ENCODE measurements at regions not wholly inside any gene's neighbourhood (a gene's known extent, or its start where the extent isn't known, plus 50 kb on each side); places are given as distances from the start of the nearest gene placed in this dataset.

DNA sequence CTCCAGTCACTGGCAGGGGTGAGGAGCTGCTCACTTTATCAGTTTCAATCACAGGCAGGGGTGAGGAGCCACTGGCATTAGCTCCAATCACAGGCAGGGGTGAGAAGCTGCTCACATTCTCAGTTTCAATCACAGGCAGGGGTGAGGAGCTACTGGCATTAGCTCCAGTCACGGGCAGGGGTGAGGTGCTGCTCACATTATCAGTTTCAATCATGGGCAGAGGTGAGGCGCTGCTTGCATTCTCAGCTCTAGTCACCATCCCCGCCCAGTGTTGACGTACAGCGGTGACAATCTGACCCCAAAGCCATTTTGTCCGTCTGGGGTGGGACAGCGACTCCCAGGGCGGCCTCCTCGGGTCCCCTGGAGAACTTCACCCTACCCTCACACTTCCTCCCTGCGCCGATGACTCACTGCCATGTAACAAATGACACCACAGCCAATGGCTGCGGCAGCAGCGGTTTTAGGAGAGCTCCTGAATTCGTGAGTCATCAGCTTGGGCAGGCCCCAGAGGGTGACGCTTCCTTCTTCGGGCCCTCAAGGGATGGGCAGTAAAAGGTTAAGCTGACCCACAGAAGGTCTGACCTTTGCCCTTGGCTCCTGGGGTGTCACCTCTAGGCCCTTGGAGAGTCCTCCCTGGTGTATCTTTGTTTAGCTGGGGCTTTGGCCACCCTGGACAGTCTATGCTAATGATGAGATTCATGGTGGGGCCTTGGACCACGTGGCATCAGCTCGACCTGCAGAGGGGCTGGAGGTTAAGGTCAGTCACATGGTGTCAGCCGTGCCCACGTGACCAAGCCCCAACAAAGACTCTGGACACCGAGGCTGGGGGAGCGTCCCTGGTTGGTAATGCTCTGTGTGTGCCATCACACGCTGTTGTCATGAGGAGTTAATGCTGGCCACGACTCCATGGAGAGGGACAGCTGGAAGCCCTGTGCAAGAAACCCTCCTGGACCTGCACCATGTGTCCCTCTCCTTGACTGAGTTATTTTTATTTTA lies 171.7 kb downstream of the C16orf95 start:
- 64% methylated on average over 24 of the region's 24 CpGs for WGBS
- Histone ChIP-seq H3K9ac (ENCODE audit: low read length) (no peak overlapping the region), H3K4ac (ENCODE audit: low read depth in 1 of 2, low read length in 2 of 2) (no peak overlapping the region), H3K23ac (ENCODE audit: low read length in 2 of 2) (no peak overlapping the region), H3K36me3 (ENCODE audit: control insufficient read depth in 1 of 2, insufficient read depth in 2 of 2, low read depth in 1 of 2, low read length in 2 of 2) (no peaks in the 10 kb centered on the region), H3K79me1 (replicated peaks; ENCODE audit: low read length, poor library complexity, severe bottlenecking) (no peaks in the 10 kb centered on the region), H2BK5ac (ENCODE audit: low read depth, low read length, poor library complexity, severe bottlenecking) (no peak overlapping the region), H2BK120ac (ENCODE audit: low read depth, low read length) (no peak overlapping the region), H2BK12ac (ENCODE audit: low read length in 2 of 2) (peak overlapping the region in 1 of 2 experiments; percentile 3), H2BK15ac (ENCODE audit: low read depth, poor library complexity, severe bottlenecking) (no peak overlapping the region), H3K9me3 (ENCODE audit: control insufficient read depth, low read length) (peaks cover 4% of the 10 kb centered on the region), H2AFZ (ENCODE audit: low read depth, low read length) (no peak overlapping the region), H3K18ac (ENCODE audit: low read depth in 1 of 2, low read length in 2 of 2) (peak overlapping the region in 1 of 2 experiments; percentile 1), H4K91ac (ENCODE audit: low read length) (no peak overlapping the region), H3K4me2 (ENCODE audit: low read length, poor library complexity, severe bottlenecking) (no peak overlapping the region), H2AK5ac (ENCODE audit: low read length, severe bottlenecking) (no peak overlapping the region), H3K4me3 (ENCODE audit: insufficient read depth in 1 of 2, low read depth in 1 of 2, low read length in 2 of 2) (no peak overlapping the region), H3K27ac (ENCODE audit: low read length, poor library complexity, severe bottlenecking) (no peak overlapping the region), H3K14ac (ENCODE audit: low read length in 2 of 2) (no peak overlapping the region), H3K27me3 (ENCODE audit: control insufficient read depth in 1 of 2, insufficient read depth in 1 of 2, low read length in 2 of 2) (peaks cover 0 to 5% of the 10 kb centered on the region in 2 experiments), H3K4me1 (ENCODE audit: control insufficient read depth, insufficient read depth, low read depth, low read length) (peaks cover 25% of the 10 kb centered on the region), H4K8ac (ENCODE audit: low read length) (no peak overlapping the region)
- DNase-seq: peak; percentile 72

DNA sequence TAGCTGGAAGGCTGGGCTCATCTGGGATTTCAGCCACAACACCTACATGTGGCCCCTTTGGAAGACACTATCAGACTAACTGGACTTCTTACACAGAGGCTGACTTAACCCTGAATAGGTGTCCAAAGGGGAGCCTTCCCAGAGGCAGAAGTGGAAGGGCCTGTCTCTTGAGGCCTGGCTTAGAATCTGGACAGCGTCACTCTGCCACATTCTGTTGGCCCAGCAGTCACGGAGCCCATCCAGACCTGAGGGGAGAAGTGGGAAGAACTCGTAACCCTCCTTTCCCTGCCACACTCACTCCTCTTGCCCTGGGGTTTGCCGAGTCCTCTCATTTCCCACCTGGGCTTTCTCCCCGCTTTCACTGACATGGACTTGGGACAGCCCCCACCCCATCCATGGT lies 170.5 kb downstream of the C16orf95 start:
- Histone ChIP-seq H3K14ac (ENCODE audit: low read length in 2 of 2) (no peak overlapping the region), H3K27ac (ENCODE audit: low read length, poor library complexity, severe bottlenecking) (no peak overlapping the region), H3K4me1 (ENCODE audit: control insufficient read depth, insufficient read depth, low read depth, low read length) (peaks cover 27% of the 10 kb centered on the region), H3K18ac (ENCODE audit: low read depth in 1 of 2, low read length in 2 of 2) (no peak overlapping the region), H3K4me3 (ENCODE audit: insufficient read depth in 1 of 2, low read depth in 1 of 2, low read length in 2 of 2) (no peak overlapping the region), H2AK5ac (ENCODE audit: low read length, severe bottlenecking) (peak overlapping the region; percentile 15), H3K4ac (ENCODE audit: low read depth in 1 of 2, low read length in 2 of 2) (no peak overlapping the region), H4K8ac (ENCODE audit: low read length) (no peak overlapping the region), H2BK15ac (ENCODE audit: low read depth, poor library complexity, severe bottlenecking) (no peak overlapping the region), H3K79me1 (replicated peaks; ENCODE audit: low read length, poor library complexity, severe bottlenecking) (no peaks in the 10 kb centered on the region), H3K23ac (ENCODE audit: low read length in 2 of 2) (no peak overlapping the region), H3K9ac (ENCODE audit: low read length) (no peak overlapping the region), H2AFZ (ENCODE audit: low read depth, low read length) (no peak overlapping the region), H3K27me3 (ENCODE audit: control insufficient read depth in 1 of 2, insufficient read depth in 1 of 2, low read length in 2 of 2) (peaks cover 0 to 4% of the 10 kb centered on the region in 2 experiments), H3K4me2 (ENCODE audit: low read length, poor library complexity, severe bottlenecking) (no peak overlapping the region), H3K36me3 (ENCODE audit: control insufficient read depth in 1 of 2, insufficient read depth in 2 of 2, low read depth in 1 of 2, low read length in 2 of 2) (no peaks in the 10 kb centered on the region), H4K91ac (ENCODE audit: low read length) (no peak overlapping the region), H2BK120ac (ENCODE audit: low read depth, low read length) (no peak overlapping the region), H3K9me3 (ENCODE audit: control insufficient read depth, low read length) (peaks cover 4% of the 10 kb centered on the region), H2BK12ac (ENCODE audit: low read length in 2 of 2) (no peak overlapping the region), H2BK5ac (ENCODE audit: low read depth, low read length, poor library complexity, severe bottlenecking) (no peak overlapping the region)
- no peak for DNase-seq
- WGBS: 73% methylated on average over 5 of the region's 5 CpGs

DNA sequence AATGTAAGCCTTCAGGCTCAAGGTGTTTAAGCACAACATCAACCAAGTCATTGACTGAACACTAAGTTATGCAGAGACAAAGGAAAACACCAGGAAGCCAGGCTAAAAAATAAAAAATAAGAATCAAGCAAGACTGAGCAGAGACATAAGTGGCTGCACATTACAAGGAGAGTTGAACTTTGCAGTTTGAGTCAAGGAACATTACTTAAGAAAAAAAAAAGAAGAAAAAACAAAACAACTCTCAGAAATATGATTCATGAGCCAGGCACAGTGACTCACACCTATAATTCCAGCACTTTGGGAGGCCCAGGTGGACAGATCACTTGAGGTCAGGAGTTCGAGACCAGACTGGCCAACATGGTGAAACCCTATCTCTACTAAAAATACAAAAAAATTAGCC lies 168.1 kb downstream of the C16orf95 start:
- Histone ChIP-seq H3K4me2 (ENCODE audit: low read length, poor library complexity, severe bottlenecking) (no peak overlapping the region), H2BK120ac (ENCODE audit: low read depth, low read length) (no peak overlapping the region), H2AFZ (ENCODE audit: low read depth, low read length) (no peak overlapping the region), H2BK5ac (ENCODE audit: low read depth, low read length, poor library complexity, severe bottlenecking) (no peak overlapping the region), H3K23ac (ENCODE audit: low read length in 2 of 2) (no peak overlapping the region), H3K27me3 (ENCODE audit: control insufficient read depth in 1 of 2, insufficient read depth in 1 of 2, low read length in 2 of 2) (peaks cover 0 to 11% of the 10 kb centered on the region in 2 experiments), H3K14ac (ENCODE audit: low read length in 2 of 2) (no peak overlapping the region), H2AK5ac (ENCODE audit: low read length, severe bottlenecking) (no peak overlapping the region), H3K4ac (ENCODE audit: low read depth in 1 of 2, low read length in 2 of 2) (no peak overlapping the region), H3K9me3 (ENCODE audit: control insufficient read depth, low read length) (peaks cover 7% of the 10 kb centered on the region), H4K8ac (ENCODE audit: low read length) (no peak overlapping the region), H3K27ac (ENCODE audit: low read length, poor library complexity, severe bottlenecking) (no peak overlapping the region), H3K4me1 (ENCODE audit: control insufficient read depth, insufficient read depth, low read depth, low read length) (peaks cover 18% of the 10 kb centered on the region), H2BK15ac (ENCODE audit: low read depth, poor library complexity, severe bottlenecking) (no peak overlapping the region), H2BK12ac (ENCODE audit: low read length in 2 of 2) (no peak overlapping the region), H3K79me1 (replicated peaks; ENCODE audit: low read length, poor library complexity, severe bottlenecking) (no peaks in the 10 kb centered on the region), H3K9ac (ENCODE audit: low read length) (no peak overlapping the region), H3K18ac (ENCODE audit: low read depth in 1 of 2, low read length in 2 of 2) (no peak overlapping the region), H3K4me3 (ENCODE audit: insufficient read depth in 1 of 2, low read depth in 1 of 2, low read length in 2 of 2) (no peak overlapping the region), H3K36me3 (ENCODE audit: control insufficient read depth in 1 of 2, insufficient read depth in 2 of 2, low read depth in 1 of 2, low read length in 2 of 2) (no peaks in the 10 kb centered on the region), H4K91ac (ENCODE audit: low read length) (no peak overlapping the region)
- 67% methylated on average over 1 of the region's 1 CpG for WGBS
- DNase-seq: no peak

DNA sequence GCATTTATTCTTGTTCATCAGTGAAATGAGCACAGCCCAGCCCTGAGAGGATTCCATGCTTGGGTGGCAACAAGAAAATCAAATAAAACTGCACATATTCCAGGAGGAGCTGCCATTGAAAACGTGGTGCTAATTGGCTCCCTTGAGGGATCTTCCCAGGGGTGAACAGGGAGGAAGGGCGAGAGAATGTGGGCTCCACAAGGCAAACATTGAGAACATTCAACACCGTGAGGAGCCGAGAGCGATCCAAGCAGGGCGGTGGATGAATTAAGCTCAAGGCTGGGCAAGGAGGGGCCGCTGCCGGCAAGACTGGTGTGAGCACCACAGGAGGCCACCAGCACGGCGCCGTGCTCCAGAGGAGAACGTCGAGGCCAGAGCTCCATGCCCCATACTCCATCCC lies 166.9 kb downstream of the C16orf95 start:
- Histone ChIP-seq H3K27ac (ENCODE audit: low read length, poor library complexity, severe bottlenecking) (no peak overlapping the region), H3K4me3 (ENCODE audit: insufficient read depth in 1 of 2, low read depth in 1 of 2, low read length in 2 of 2) (no peak overlapping the region), H2BK120ac (ENCODE audit: low read depth, low read length) (no peak overlapping the region), H2BK12ac (ENCODE audit: low read length in 2 of 2) (no peak overlapping the region), H2AFZ (ENCODE audit: low read depth, low read length) (no peak overlapping the region), H2BK15ac (ENCODE audit: low read depth, poor library complexity, severe bottlenecking) (no peak overlapping the region), H4K8ac (ENCODE audit: low read length) (no peak overlapping the region), H3K27me3 (ENCODE audit: control insufficient read depth in 1 of 2, insufficient read depth in 1 of 2, low read length in 2 of 2) (peaks cover 0 to 13% of the 10 kb centered on the region in 2 experiments), H2BK5ac (ENCODE audit: low read depth, low read length, poor library complexity, severe bottlenecking) (no peak overlapping the region), H3K23ac (ENCODE audit: low read length in 2 of 2) (no peak overlapping the region), H3K4me2 (ENCODE audit: low read length, poor library complexity, severe bottlenecking) (no peak overlapping the region), H3K18ac (ENCODE audit: low read depth in 1 of 2, low read length in 2 of 2) (no peak overlapping the region), H3K4me1 (ENCODE audit: control insufficient read depth, insufficient read depth, low read depth, low read length) (peaks cover 14% of the 10 kb centered on the region), H3K9ac (ENCODE audit: low read length) (no peak overlapping the region), H3K9me3 (ENCODE audit: control insufficient read depth, low read length) (peaks cover 7% of the 10 kb centered on the region), H3K14ac (ENCODE audit: low read length in 2 of 2) (peak overlapping the region in 1 of 2 experiments; percentile 21), H3K36me3 (ENCODE audit: control insufficient read depth in 1 of 2, insufficient read depth in 2 of 2, low read depth in 1 of 2, low read length in 2 of 2) (no peaks in the 10 kb centered on the region), H4K91ac (ENCODE audit: low read length) (no peak overlapping the region), H3K4ac (ENCODE audit: low read depth in 1 of 2, low read length in 2 of 2) (no peak overlapping the region), H3K79me1 (replicated peaks; ENCODE audit: low read length, poor library complexity, severe bottlenecking) (no peaks in the 10 kb centered on the region), H2AK5ac (ENCODE audit: low read length, severe bottlenecking) (no peak overlapping the region)
- no peak for DNase-seq
- WGBS: 53% methylated on average over 13 of the region's 13 CpGs

All from mesenchymal stem cell (in vitro differentiated cells and primary cell).